CD4-positive, alpha-beta T cell (primary cell): ENCODE measurements at regions not wholly inside any gene's neighbourhood (a gene's known extent, or its start where the extent isn't known, plus 50 kb on each side); places are given as distances from the start of the nearest gene placed in this dataset.

Experiments
- ATAC-seq: fragments of 200-7000 bp; cut with Tn5 transposase; one replicate; pipeline ENCODE4 v1.10.0; 2022; ENCODE audit warnings: mild to moderate bottlenecking; ENCODE audit not compliant: poor library complexity
- CTCF ChIA-PET: fragments of 350-600 bp; sonication (Branson Sonifier 250); formaldehyde crosslinking; loops from one replicate; lab custom pipeline; 2021; ENCODE audit warnings: antibody characterized with exemption, inconsistent platforms; lab: Charles Lee
- POLR2A ChIA-PET: fragments of 350-600 bp; sonication (Branson Sonifier 250); formaldehyde crosslinking; loops from one replicate; lab custom pipeline; 2021; ENCODE audit warnings: antibody characterized with exemption, inconsistent platforms; lab: Charles Lee
- DNase-seq, 14 experiments: peaks; one replicate each; pipeline ENCODE4 v3.0.0-alpha.2; 2013 to 2020; ENCODE audit warnings: mixed read lengths in 2 of 14
- H3K27ac ChIP-seq, 2 donors: one replicate each; pipeline versions ENCODE4 v1.5.1 to v1.7.0; 2013; ENCODE audit warnings: low read length in 2 of 2, low read depth in 1 of 2, mild to moderate bottlenecking in 1 of 2
- H3K27me3 ChIP-seq, 2 experiments: 1 replicate in 1 of 2; 2 replicates in 1 of 2; pipeline versions ENCODE4 v1.6.1 to v1.7.0; 2013; ENCODE audit warnings: low read length in 2 of 2, control low read depth in 1 of 2, mild to moderate bottlenecking in 1 of 2, moderate library complexity in 1 of 2; ENCODE audit not compliant: insufficient read depth in 2 of 2, control insufficient read depth in 1 of 2
- H3K36me3 ChIP-seq: one replicate; pipeline ENCODE4 v1.6.1; 2013; ENCODE audit warnings: low read length, control low read depth; ENCODE audit not compliant: insufficient read depth
- H3K4me1 ChIP-seq: one replicate; pipeline ENCODE4 v1.6.1; 2013; ENCODE audit warnings: low read length, control low read depth; ENCODE audit not compliant: insufficient read depth
- H3K4me3 ChIP-seq: one replicate; pipeline ENCODE4 v1.5.1; 2013; ENCODE audit warnings: mild to moderate bottlenecking, low read length, moderate library complexity
- H3K9me3 ChIP-seq, 2 experiments: 1 replicate in 1 of 2; 2 replicates in 1 of 2; pipeline versions ENCODE4 v1.6.1 to v1.7.0; 2013; ENCODE audit warnings: low read length in 2 of 2, mild to moderate bottlenecking in 2 of 2, control low read depth in 1 of 2, moderate library complexity in 1 of 2; ENCODE audit not compliant: control insufficient read depth in 1 of 2, insufficient read depth in 1 of 2
- H3K27ac Mint-ChIP-seq: one replicate; pipeline ENCODE4 v1.8.0; 2020; ENCODE audit warnings: mixed read lengths
- H3K27me3 Mint-ChIP-seq: one replicate; pipeline ENCODE4 v1.8.0; 2021; ENCODE audit warnings: mixed read lengths
- H3K36me3 Mint-ChIP-seq: one replicate; pipeline ENCODE4 v1.8.0; 2021; ENCODE audit warnings: low read depth, mixed read lengths
- H3K4me1 Mint-ChIP-seq: one replicate; pipeline ENCODE4 v1.8.0; 2021; ENCODE audit warnings: low read depth, mixed read lengths
- H3K4me3 Mint-ChIP-seq: one replicate; pipeline ENCODE4 v1.8.0; 2020; ENCODE audit warnings: mild to moderate bottlenecking, mixed read lengths
- H3K9me3 Mint-ChIP-seq: one replicate; pipeline ENCODE4 v1.8.0; 2020; ENCODE audit warnings: mixed read lengths
- intact Hi-C, 2 experiments: fragments of 100-400 bp; cut with DNase I in 1 of 2; cut with micrococcal nuclease in 1 of 2; formaldehyde crosslinking; loops; one replicate each; pipeline versions ENCODE4 v1.15.1 to v1.9.0; 2023 to 2025; cut with DNase I, micrococcal nuclease
- TF ChIP-seq, protein P1 (sequence below): fragments of 200-600 bp; IDR thresholded peaks from one replicate; pipeline ENCODE4 v1.8.0; 2022; ENCODE audit warnings: antibody characterized with exemption, mild to moderate bottlenecking

- POLR2A ChIA-PET: no interaction called here
- intact Hi-C loops: no loop called here
Observed at GRCh38 chr4:23969635-23970145, 79.8 kb upstream of the PPARGC1A start.

GRCh38 chr4:23967281-23967680 lies 77.4 kb upstream of the PPARGC1A start:
- POLR2A ChIA-PET: no interaction called here
- Histone ChIP-seq H3K4me1 (no peaks in the 10 kb centered on the region), H3K4me3 (no peak overlapping the region), H3K9me3 (no peaks in the 10 kb centered on the region), H3K27me3 (no peaks in the 10 kb centered on the region), H3K36me3 (no peaks in the 10 kb centered on the region), H3K27ac (no peak overlapping the region)
- Mint-ChIP-seq H3K36me3 (no peaks in the 10 kb centered on the region), H3K9me3 (peaks cover 7% of the 10 kb centered on the region), H3K4me1 (no peaks in the 10 kb centered on the region), H3K27ac (no peak overlapping the region), H3K4me3 (no peak overlapping the region), H3K27me3 (no peaks in the 10 kb centered on the region)
- CTCF ChIA-PET: no interaction called here
- ATAC-seq (no peak), DNase-seq (no peak)
- intact Hi-C loops: no loop called here
- TF ChIP-seq, protein P1, sequence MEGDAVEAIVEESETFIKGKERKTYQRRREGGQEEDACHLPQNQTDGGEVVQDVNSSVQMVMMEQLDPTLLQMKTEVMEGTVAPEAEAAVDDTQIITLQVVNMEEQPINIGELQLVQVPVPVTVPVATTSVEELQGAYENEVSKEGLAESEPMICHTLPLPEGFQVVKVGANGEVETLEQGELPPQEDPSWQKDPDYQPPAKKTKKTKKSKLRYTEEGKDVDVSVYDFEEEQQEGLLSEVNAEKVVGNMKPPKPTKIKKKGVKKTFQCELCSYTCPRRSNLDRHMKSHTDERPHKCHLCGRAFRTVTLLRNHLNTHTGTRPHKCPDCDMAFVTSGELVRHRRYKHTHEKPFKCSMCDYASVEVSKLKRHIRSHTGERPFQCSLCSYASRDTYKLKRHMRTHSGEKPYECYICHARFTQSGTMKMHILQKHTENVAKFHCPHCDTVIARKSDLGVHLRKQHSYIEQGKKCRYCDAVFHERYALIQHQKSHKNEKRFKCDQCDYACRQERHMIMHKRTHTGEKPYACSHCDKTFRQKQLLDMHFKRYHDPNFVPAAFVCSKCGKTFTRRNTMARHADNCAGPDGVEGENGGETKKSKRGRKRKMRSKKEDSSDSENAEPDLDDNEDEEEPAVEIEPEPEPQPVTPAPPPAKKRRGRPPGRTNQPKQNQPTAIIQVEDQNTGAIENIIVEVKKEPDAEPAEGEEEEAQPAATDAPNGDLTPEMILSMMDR: no peak

More at GRCh38 chr4:23969635-23970145, 79.8 kb upstream of the PPARGC1A start:
- H3K27me3 ChIP-seq: no peaks in the 10 kb centered on the region
- Mint-ChIP-seq H3K4me3 (no peak overlapping the region), H3K36me3 (no peaks in the 10 kb centered on the region), H3K27me3 (no peaks in the 10 kb centered on the region), H3K27ac (no peak overlapping the region), H3K9me3 (peaks cover 2% of the 10 kb centered on the region), H3K4me1 (no peaks in the 10 kb centered on the region)
- H3K4me3 ChIP-seq: no peak overlapping the region
- TF ChIP-seq, protein P1: no peak
- H3K4me1 ChIP-seq: no peaks in the 10 kb centered on the region
- CTCF ChIA-PET: no interaction called here
- no peak for ATAC-seq
- no peaks in the 10 kb centered on the region for H3K9me3 ChIP-seq
- no peak for DNase-seq
- no peak overlapping the region for H3K27ac ChIP-seq
- H3K36me3 ChIP-seq: no peaks in the 10 kb centered on the region

GRCh38 chr4:23966725-23967124 lies 76.9 kb upstream of the PPARGC1A start:
- Histone ChIP-seq H3K4me1 (no peaks in the 10 kb centered on the region), H3K36me3 (no peaks in the 10 kb centered on the region), H3K27me3 (no peaks in the 10 kb centered on the region), H3K4me3 (no peak overlapping the region), H3K27ac (no peak overlapping the region), H3K9me3 (no peaks in the 10 kb centered on the region)
- peaks cover 7% of the 10 kb centered on the region for H3K9me3 Mint-ChIP-seq
- no peak overlapping the region for H3K27ac Mint-ChIP-seq
- H3K4me1 Mint-ChIP-seq: no peaks in the 10 kb centered on the region
- no peak for ATAC-seq
- CTCF ChIA-PET: no interaction called here
- H3K36me3 Mint-ChIP-seq: no peaks in the 10 kb centered on the region
- TF ChIP-seq, protein P1: no peak
- DNase-seq: no peak
- no peaks in the 10 kb centered on the region for H3K27me3 Mint-ChIP-seq
- POLR2A ChIA-PET: no interaction called here
- intact Hi-C loops: no loop called here
- H3K4me3 Mint-ChIP-seq: no peak overlapping the region
